ENCODE measurements at regions not wholly inside any gene's neighbourhood (a gene's known extent, or its start where the extent isn't known, plus 50 kb on each side); places are given as distances from the start of the nearest gene placed in this dataset.
A peak's percentile ranks its signal among the peaks of the same experiment; 100 is the strongest.
"Not testable (repeated sequence)": the region's sequence is repeated elsewhere in the genome, so short reads cannot be mapped to it uniquely, and the experiment has no call there.

GRCh38 chr5:28822071-28822470 lies 1783.7 kb upstream of the CDH9 start:
- no peaks in the 10 kb centered on the region for H3K36me3 Mint-ChIP-seq (ENCODE audit: low read depth)
- no peak overlapping the region for H3K4me3 Mint-ChIP-seq (ENCODE audit: unreplicated experiment)
- peaks cover 6% of the 10 kb centered on the region for H3K9me3 Mint-ChIP-seq (ENCODE audit: low read depth)
- TF ChIP-seq, protein P1, sequence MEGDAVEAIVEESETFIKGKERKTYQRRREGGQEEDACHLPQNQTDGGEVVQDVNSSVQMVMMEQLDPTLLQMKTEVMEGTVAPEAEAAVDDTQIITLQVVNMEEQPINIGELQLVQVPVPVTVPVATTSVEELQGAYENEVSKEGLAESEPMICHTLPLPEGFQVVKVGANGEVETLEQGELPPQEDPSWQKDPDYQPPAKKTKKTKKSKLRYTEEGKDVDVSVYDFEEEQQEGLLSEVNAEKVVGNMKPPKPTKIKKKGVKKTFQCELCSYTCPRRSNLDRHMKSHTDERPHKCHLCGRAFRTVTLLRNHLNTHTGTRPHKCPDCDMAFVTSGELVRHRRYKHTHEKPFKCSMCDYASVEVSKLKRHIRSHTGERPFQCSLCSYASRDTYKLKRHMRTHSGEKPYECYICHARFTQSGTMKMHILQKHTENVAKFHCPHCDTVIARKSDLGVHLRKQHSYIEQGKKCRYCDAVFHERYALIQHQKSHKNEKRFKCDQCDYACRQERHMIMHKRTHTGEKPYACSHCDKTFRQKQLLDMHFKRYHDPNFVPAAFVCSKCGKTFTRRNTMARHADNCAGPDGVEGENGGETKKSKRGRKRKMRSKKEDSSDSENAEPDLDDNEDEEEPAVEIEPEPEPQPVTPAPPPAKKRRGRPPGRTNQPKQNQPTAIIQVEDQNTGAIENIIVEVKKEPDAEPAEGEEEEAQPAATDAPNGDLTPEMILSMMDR (IDR thresholded peaks at IDR 0.05) = no peak
- H3K4me1 Mint-ChIP-seq (ENCODE audit: low read depth) = no peaks in the 10 kb centered on the region
- DNase-seq (ENCODE audit: low spot score) = no peak
- no peaks in the 10 kb centered on the region for H3K27me3 Mint-ChIP-seq (ENCODE audit: low read depth)
- H3K27ac Mint-ChIP-seq (ENCODE audit: unreplicated experiment) = no peak overlapping the region

- TF ChIP-seq, protein P1 (IDR thresholded peaks at IDR 0.05) = no peak
- H3K4me1 Mint-ChIP-seq (ENCODE audit: low read depth) = no peaks in the 10 kb centered on the region
Measured at GRCh38 chr5:28810751-28811136, 1772.4 kb upstream of the CDH9 start.

GRCh38 chr5:28809811-28810750 lies 1771.7 kb upstream of the CDH9 start:
- Mint-ChIP-seq H3K36me3 (ENCODE audit: low read depth) (no peaks in the 10 kb centered on the region), H3K27ac (ENCODE audit: unreplicated experiment) (no peak overlapping the region), H3K9me3 (ENCODE audit: low read depth) (no peaks in the 10 kb centered on the region), H3K4me3 (ENCODE audit: unreplicated experiment) (no peak overlapping the region), H3K27me3 (ENCODE audit: low read depth) (no peaks in the 10 kb centered on the region), H3K4me1 (ENCODE audit: low read depth) (no peaks in the 10 kb centered on the region)
- TF ChIP-seq, protein P1 (IDR thresholded peaks at IDR 0.05) = no peak
- peak; percentile 92 for DNase-seq (ENCODE audit: low spot score)

More at GRCh38 chr5:28810751-28811136, 1772.4 kb upstream of the CDH9 start:
- no peak for DNase-seq (ENCODE audit: low spot score)
- no peaks in the 10 kb centered on the region for H3K27me3 Mint-ChIP-seq (ENCODE audit: low read depth)
- no peak overlapping the region for H3K27ac Mint-ChIP-seq (ENCODE audit: unreplicated experiment)
- H3K36me3 Mint-ChIP-seq (ENCODE audit: low read depth) = no peaks in the 10 kb centered on the region
- no peak overlapping the region for H3K4me3 Mint-ChIP-seq (ENCODE audit: unreplicated experiment)
- no peaks in the 10 kb centered on the region for H3K9me3 Mint-ChIP-seq (ENCODE audit: low read depth)

GRCh38 chr5:28808967-28809810 lies 1770.8 kb upstream of the CDH9 start:
- Mint-ChIP-seq H3K4me3 (ENCODE audit: unreplicated experiment) (no peak overlapping the region), H3K4me1 (ENCODE audit: low read depth) (no peaks in the 10 kb centered on the region), H3K27ac (ENCODE audit: unreplicated experiment) (no peak overlapping the region), H3K36me3 (ENCODE audit: low read depth) (no peaks in the 10 kb centered on the region), H3K27me3 (ENCODE audit: low read depth) (no peaks in the 10 kb centered on the region), H3K9me3 (ENCODE audit: low read depth) (no peaks in the 10 kb centered on the region)
- TF ChIP-seq, protein P1 (IDR thresholded peaks at IDR 0.05) = no peak
- DNase-seq (ENCODE audit: low spot score) = peak; percentile 80

- TF ChIP-seq, protein P1 (IDR thresholded peaks at IDR 0.05) = no peak
- H3K36me3 Mint-ChIP-seq (ENCODE audit: low read depth) = no peaks in the 10 kb centered on the region
- no peak overlapping the region for H3K27ac Mint-ChIP-seq (ENCODE audit: unreplicated experiment)
- no peak overlapping the region for H3K4me3 Mint-ChIP-seq (ENCODE audit: unreplicated experiment)
- no peaks in the 10 kb centered on the region for H3K4me1 Mint-ChIP-seq (ENCODE audit: low read depth)
- H3K9me3 Mint-ChIP-seq (ENCODE audit: low read depth) = no peaks in the 10 kb centered on the region
- H3K27me3 Mint-ChIP-seq (ENCODE audit: low read depth) = no peaks in the 10 kb centered on the region
- DNase-seq (ENCODE audit: low spot score) = no peak
Measured at GRCh38 chr5:28807195-28807729, 1768.9 kb upstream of the CDH9 start.

DNA sequence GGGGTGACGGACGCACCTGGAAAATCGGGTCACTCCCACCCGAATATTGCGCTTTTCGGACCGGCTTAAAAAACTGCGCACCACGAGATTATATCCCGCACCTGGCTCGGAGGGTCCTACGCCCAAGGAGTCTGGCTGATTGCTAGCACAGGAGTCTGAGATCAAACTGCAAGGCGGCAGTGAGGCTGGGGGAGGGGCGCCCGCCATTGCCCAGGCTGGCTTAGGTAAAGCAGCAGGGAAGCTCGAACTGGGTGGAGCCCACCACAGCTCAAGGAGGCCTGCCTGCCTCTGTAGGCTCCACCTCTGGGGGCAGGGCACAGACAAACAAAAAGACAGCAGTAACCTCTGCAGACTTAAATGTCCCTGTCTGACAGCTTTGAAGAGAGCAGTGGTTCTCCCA lies 1760.6 kb upstream of the CDH9 start:
- not testable (repeated sequence) for H3K4me3 Mint-ChIP-seq (ENCODE audit: unreplicated experiment); DNase-seq (ENCODE audit: low spot score); H3K9me3 Mint-ChIP-seq (ENCODE audit: low read depth); H3K27ac Mint-ChIP-seq (ENCODE audit: unreplicated experiment); H3K27me3 Mint-ChIP-seq (ENCODE audit: low read depth); H3K4me1 Mint-ChIP-seq (ENCODE audit: low read depth); H3K36me3 Mint-ChIP-seq (ENCODE audit: low read depth)
